Mesenchymal stem cell (in vitro differentiated cells and primary cell): ENCODE measurements at regions not wholly inside any gene's neighbourhood (a gene's known extent, or its start where the extent isn't known, plus 50 kb on each side); places are given as distances from the start of the nearest gene placed in this dataset.

Experiments used
- DNase-seq: peaks from one replicate; pipeline ENCODE4 v3.0.0-alpha.2; 2013
- H2AFZ ChIP-seq: one replicate; pipeline ENCODE4 v1.6.1; 2013; ENCODE audit warnings: low read depth, mild to moderate bottlenecking, control low read depth, inconsistent platforms, low read length, moderate library complexity
- H2AK5ac ChIP-seq: 2 replicates; pipeline ENCODE4 v1.6.1; 2013; ENCODE audit warnings: low read length, moderate library complexity, mild to moderate bottlenecking, inconsistent platforms; ENCODE audit not compliant: severe bottlenecking
- H2BK120ac ChIP-seq: one replicate; pipeline ENCODE4 v1.6.1; 2013; ENCODE audit warnings: low read depth, mild to moderate bottlenecking, inconsistent platforms, low read length, moderate library complexity
- H2BK12ac ChIP-seq, 2 experiments: one replicate each; pipeline ENCODE4 v1.6.1; 2013; ENCODE audit warnings: inconsistent platforms in 2 of 2, low read length in 2 of 2, mild to moderate bottlenecking in 2 of 2, moderate library complexity in 2 of 2, control low read depth in 1 of 2
- H2BK15ac ChIP-seq: one replicate; pipeline ENCODE4 v1.6.1; 2013; ENCODE audit warnings: mild to moderate bottlenecking, low read depth, inconsistent platforms; ENCODE audit not compliant: poor library complexity, severe bottlenecking
- H2BK5ac ChIP-seq: 2 replicates; pipeline ENCODE4 v1.6.1; 2013; ENCODE audit warnings: low read depth, mild to moderate bottlenecking, low read length, control low read depth, inconsistent platforms; ENCODE audit not compliant: poor library complexity, severe bottlenecking
- H3K14ac ChIP-seq, 2 experiments: one replicate each; pipeline ENCODE4 v1.6.1; 2013; ENCODE audit warnings: inconsistent platforms in 2 of 2, low read length in 2 of 2, control low read depth in 1 of 2, mild to moderate bottlenecking in 1 of 2, moderate library complexity in 1 of 2
- H3K18ac ChIP-seq, 2 experiments: one replicate each; pipeline ENCODE4 v1.6.1; 2013; ENCODE audit warnings: inconsistent platforms in 2 of 2, low read length in 2 of 2, control low read depth in 1 of 2, low read depth in 1 of 2, mild to moderate bottlenecking in 1 of 2
- H3K23ac ChIP-seq, 2 experiments: one replicate each; pipeline ENCODE4 v1.6.1; 2013; ENCODE audit warnings: inconsistent platforms in 2 of 2, low read length in 2 of 2, mild to moderate bottlenecking in 2 of 2, moderate library complexity in 2 of 2, control low read depth in 1 of 2
- H3K27ac ChIP-seq: 2 replicates; pipeline ENCODE4 v1.5.1; 2013; ENCODE audit warnings: mild to moderate bottlenecking, moderate library complexity, low read length, control low read depth, inconsistent platforms; ENCODE audit not compliant: poor library complexity, severe bottlenecking
- H3K27me3 ChIP-seq, 2 experiments: 2 replicates each; pipeline versions ENCODE4 v1.6.1 to v1.7.0; 2013; ENCODE audit warnings: low read length in 2 of 2, mild to moderate bottlenecking in 2 of 2, moderate library complexity in 2 of 2, control low read depth in 1 of 2, inconsistent platforms in 1 of 2; ENCODE audit not compliant: control insufficient read depth in 1 of 2, insufficient read depth in 1 of 2
- H3K36me3 ChIP-seq, 2 experiments: 2 replicates each; pipeline versions ENCODE4 v1.6.1 to v1.7.0; 2013; ENCODE audit warnings: low read length in 2 of 2, control low read depth in 1 of 2, inconsistent platforms in 1 of 2, low read depth in 1 of 2, mild to moderate bottlenecking in 1 of 2; ENCODE audit not compliant: insufficient read depth in 2 of 2, control insufficient read depth in 1 of 2
- H3K4ac ChIP-seq, 2 experiments: one replicate each; pipeline ENCODE4 v1.6.1; 2013; ENCODE audit warnings: inconsistent platforms in 2 of 2, low read length in 2 of 2, mild to moderate bottlenecking in 2 of 2, moderate library complexity in 2 of 2, control low read depth in 1 of 2, low read depth in 1 of 2
- H3K4me1 ChIP-seq: 2 replicates; pipeline ENCODE4 v1.6.1; 2013; ENCODE audit warnings: low read depth, low read length, control low read depth; ENCODE audit not compliant: control insufficient read depth, insufficient read depth
- H3K4me2 ChIP-seq: 2 replicates; pipeline ENCODE4 v1.6.1; 2013; ENCODE audit warnings: low read length, mild to moderate bottlenecking, inconsistent platforms; ENCODE audit not compliant: poor library complexity, severe bottlenecking
- H3K4me3 ChIP-seq, 2 experiments: 2 replicates each; pipeline versions ENCODE4 v1.5.1 to v1.7.0; 2013; ENCODE audit warnings: low read length in 2 of 2, mild to moderate bottlenecking in 2 of 2, control low read depth in 1 of 2, low read depth in 1 of 2; ENCODE audit not compliant: insufficient read depth in 1 of 2
- H3K79me1 ChIP-seq: replicated peaks from 2 replicates; pipeline ENCODE4 v1.6.1; 2013; ENCODE audit warnings: mild to moderate bottlenecking, control low read depth, low read length, inconsistent platforms; ENCODE audit not compliant: poor library complexity, severe bottlenecking
- H3K9ac ChIP-seq: 2 replicates; pipeline ENCODE4 v1.7.0; 2013; ENCODE audit warnings: mild to moderate bottlenecking, low read length, moderate library complexity
- H3K9me3 ChIP-seq: 2 replicates; pipeline ENCODE4 v1.7.0; 2013; ENCODE audit warnings: mild to moderate bottlenecking, low read length; ENCODE audit not compliant: control insufficient read depth
- H4K8ac ChIP-seq: one replicate; pipeline ENCODE4 v1.6.1; 2013; ENCODE audit warnings: inconsistent platforms, mild to moderate bottlenecking, low read length, moderate library complexity
- H4K91ac ChIP-seq: one replicate; pipeline ENCODE4 v1.6.1; 2013; ENCODE audit warnings: mild to moderate bottlenecking, low read length, inconsistent platforms
- WGBS: methylation state at CpG from one replicate; pipeline ENCODE4 v1.1.7; 2013; ENCODE audit warnings: mixed read lengths; 5-methylcytosine and 5-hydroxymethylcytosine counted together

- no peaks in the 10 kb centered on the region for H3K79me1 ChIP-seq
- no peak overlapping the region for H3K9ac ChIP-seq
- H3K27me3 ChIP-seq: peaks cover 0 to 81% of the 10 kb centered on the region in 2 experiments
- no peak overlapping the region for H3K14ac ChIP-seq
- no peak overlapping the region for H3K18ac ChIP-seq
- H2BK120ac ChIP-seq: no peak overlapping the region
- no peak overlapping the region for H3K4ac ChIP-seq
- H3K4me1 ChIP-seq: no peaks in the 10 kb centered on the region
- WGBS: 72% methylated on average over 5 of the region's 5 CpGs
- H3K23ac ChIP-seq: no peak overlapping the region
- H3K4me2 ChIP-seq: no peak overlapping the region
- H2AFZ ChIP-seq: no peak overlapping the region
- no peaks in the 10 kb centered on the region for H3K36me3 ChIP-seq
- DNase-seq: no peak
- H2BK15ac ChIP-seq: no peak overlapping the region
- H3K4me3 ChIP-seq: no peak overlapping the region
- H2AK5ac ChIP-seq: no peak overlapping the region
- H2BK12ac ChIP-seq: no peak overlapping the region
- H3K9me3 ChIP-seq: no peaks in the 10 kb centered on the region
- no peak overlapping the region for H3K27ac ChIP-seq
- H4K8ac ChIP-seq: no peak overlapping the region
- H2BK5ac ChIP-seq: no peak overlapping the region
- no peak overlapping the region for H4K91ac ChIP-seq
Measured at GRCh38 chr17:79370594-79370993, 240.3 kb downstream of the RBFOX3 start.

GRCh38 chr17:79370126-79370525 is 240.7 kb downstream of the RBFOX3 start:
- no peak overlapping the region for H2AFZ ChIP-seq
- no peak overlapping the region for H2BK15ac ChIP-seq
- H3K4me1 ChIP-seq: no peaks in the 10 kb centered on the region
- no peak overlapping the region for H3K27ac ChIP-seq
- H4K91ac ChIP-seq: no peak overlapping the region
- H3K23ac ChIP-seq: no peak overlapping the region
- no peak overlapping the region for H3K9ac ChIP-seq
- DNase-seq: no peak
- 70% methylated on average over 8 of the region's 8 CpGs for WGBS
- no peak overlapping the region for H4K8ac ChIP-seq
- no peak overlapping the region for H3K14ac ChIP-seq
- H3K9me3 ChIP-seq: no peaks in the 10 kb centered on the region
- H3K4me2 ChIP-seq: no peak overlapping the region
- no peaks in the 10 kb centered on the region for H3K36me3 ChIP-seq
- no peak overlapping the region for H2BK12ac ChIP-seq
- no peak overlapping the region for H2BK5ac ChIP-seq
- no peak overlapping the region for H2AK5ac ChIP-seq
- no peaks in the 10 kb centered on the region for H3K79me1 ChIP-seq
- H2BK120ac ChIP-seq: no peak overlapping the region
- H3K4ac ChIP-seq: no peak overlapping the region
- no peak overlapping the region for H3K18ac ChIP-seq
- H3K4me3 ChIP-seq: no peak overlapping the region
- H3K27me3 ChIP-seq: peaks cover 0 to 81% of the 10 kb centered on the region in 2 experiments

GRCh38 chr17:79369532-79369931 is 241.3 kb downstream of the RBFOX3 start:
- 81% methylated on average over 9 of the region's 9 CpGs for WGBS
- no peak overlapping the region for H3K27ac ChIP-seq
- no peak overlapping the region for H4K8ac ChIP-seq
- no peak overlapping the region for H2BK5ac ChIP-seq
- no peak overlapping the region for H2AK5ac ChIP-seq
- no peak overlapping the region for H3K23ac ChIP-seq
- no peak overlapping the region for H2BK15ac ChIP-seq
- H3K4ac ChIP-seq: no peak overlapping the region
- no peak overlapping the region for H2BK120ac ChIP-seq
- no peak overlapping the region for H2AFZ ChIP-seq
- H3K14ac ChIP-seq: no peak overlapping the region
- H3K18ac ChIP-seq: no peak overlapping the region
- no peak for DNase-seq
- no peaks in the 10 kb centered on the region for H3K9me3 ChIP-seq
- no peaks in the 10 kb centered on the region for H3K79me1 ChIP-seq
- H4K91ac ChIP-seq: no peak overlapping the region
- no peaks in the 10 kb centered on the region for H3K4me1 ChIP-seq
- H3K27me3 ChIP-seq: peaks cover 0 to 81% of the 10 kb centered on the region in 2 experiments
- H3K4me3 ChIP-seq: no peak overlapping the region
- H3K9ac ChIP-seq: no peak overlapping the region
- H3K36me3 ChIP-seq: no peaks in the 10 kb centered on the region
- H3K4me2 ChIP-seq: no peak overlapping the region
- no peak overlapping the region for H2BK12ac ChIP-seq

- Histone ChIP-seq H2AFZ (no peak overlapping the region), H3K4me3 (no peak overlapping the region), H3K27me3 (peaks cover 0 to 81% of the 10 kb centered on the region in 2 experiments), H3K4me2 (no peak overlapping the region), H3K4me1 (no peaks in the 10 kb centered on the region), H3K9ac (no peak overlapping the region), H2BK12ac (no peak overlapping the region), H3K79me1 (no peaks in the 10 kb centered on the region), H2BK5ac (no peak overlapping the region), H4K8ac (no peak overlapping the region), H3K36me3 (no peaks in the 10 kb centered on the region), H3K18ac (no peak overlapping the region), H3K9me3 (no peaks in the 10 kb centered on the region), H2BK15ac (no peak overlapping the region), H3K14ac (no peak overlapping the region), H3K23ac (no peak overlapping the region), H4K91ac (no peak overlapping the region), H3K27ac (no peak overlapping the region), H2BK120ac (no peak overlapping the region), H3K4ac (no peak overlapping the region), H2AK5ac (no peak overlapping the region)
- 83% methylated on average over 14 of the region's 14 CpGs for WGBS
- DNase-seq: no peak
Measured at GRCh38 chr17:79369001-79369400, 241.8 kb downstream of the RBFOX3 start.
